ENCODE measurements at regions not wholly inside any gene's neighbourhood (a gene's known extent, or its start where the extent isn't known, plus 50 kb on each side); places are given as distances from the start of the nearest gene placed in this dataset.
"Not testable (repeated sequence)": the region's sequence is repeated elsewhere in the genome, so short reads cannot be mapped to it uniquely, and the experiment has no call there.

DNA sequence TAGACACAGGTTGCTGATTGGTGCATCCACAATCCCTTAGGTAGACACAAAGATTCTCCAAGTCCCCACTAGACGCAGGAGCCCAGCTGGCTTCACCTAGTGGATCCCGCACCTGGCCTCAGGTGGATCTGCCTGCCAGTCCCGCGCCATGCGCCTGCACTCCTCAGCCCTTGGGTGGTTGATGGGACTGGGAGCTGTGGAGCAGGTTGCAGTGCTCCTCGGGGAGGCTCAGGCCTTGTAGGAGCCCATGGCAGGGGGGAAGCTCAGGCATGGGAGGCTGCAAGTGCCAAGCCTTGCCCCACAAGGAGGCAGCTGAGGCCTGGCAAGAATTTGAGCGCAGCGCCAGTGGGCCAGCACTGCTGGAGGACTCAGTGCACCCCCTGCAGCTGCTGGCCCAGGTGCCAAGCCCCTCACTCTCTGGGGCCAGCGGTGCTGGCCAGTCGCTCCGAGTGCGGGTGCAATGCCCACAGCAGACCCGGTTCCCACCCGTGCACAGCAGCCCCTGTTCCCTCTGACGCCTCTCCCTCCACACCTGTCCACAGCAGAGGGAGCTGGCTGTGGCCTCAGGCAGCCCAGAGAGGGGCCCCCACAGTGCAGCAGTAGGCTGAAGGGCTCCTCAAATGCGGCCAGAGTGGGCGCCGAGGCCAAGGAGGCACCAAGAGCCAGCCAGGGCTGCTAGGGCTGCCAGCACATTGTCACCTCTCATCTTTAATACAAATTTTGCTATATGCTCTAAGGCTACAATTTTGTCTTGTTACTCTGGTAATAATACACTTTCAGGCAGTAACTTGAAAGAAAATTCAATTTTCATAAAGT lies 857.3 kb upstream of the TPTE start:
- TF ChIP-seq, protein P1, sequence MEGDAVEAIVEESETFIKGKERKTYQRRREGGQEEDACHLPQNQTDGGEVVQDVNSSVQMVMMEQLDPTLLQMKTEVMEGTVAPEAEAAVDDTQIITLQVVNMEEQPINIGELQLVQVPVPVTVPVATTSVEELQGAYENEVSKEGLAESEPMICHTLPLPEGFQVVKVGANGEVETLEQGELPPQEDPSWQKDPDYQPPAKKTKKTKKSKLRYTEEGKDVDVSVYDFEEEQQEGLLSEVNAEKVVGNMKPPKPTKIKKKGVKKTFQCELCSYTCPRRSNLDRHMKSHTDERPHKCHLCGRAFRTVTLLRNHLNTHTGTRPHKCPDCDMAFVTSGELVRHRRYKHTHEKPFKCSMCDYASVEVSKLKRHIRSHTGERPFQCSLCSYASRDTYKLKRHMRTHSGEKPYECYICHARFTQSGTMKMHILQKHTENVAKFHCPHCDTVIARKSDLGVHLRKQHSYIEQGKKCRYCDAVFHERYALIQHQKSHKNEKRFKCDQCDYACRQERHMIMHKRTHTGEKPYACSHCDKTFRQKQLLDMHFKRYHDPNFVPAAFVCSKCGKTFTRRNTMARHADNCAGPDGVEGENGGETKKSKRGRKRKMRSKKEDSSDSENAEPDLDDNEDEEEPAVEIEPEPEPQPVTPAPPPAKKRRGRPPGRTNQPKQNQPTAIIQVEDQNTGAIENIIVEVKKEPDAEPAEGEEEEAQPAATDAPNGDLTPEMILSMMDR (IDR thresholded peaks at IDR 0.05) = not testable (repeated sequence)
- not testable (repeated sequence) for TF ChIP-seq POLR2A (IDR thresholded peaks at IDR 0.05)
